IMR-90 (cell line): ENCODE measurements at regions not wholly inside any gene's neighbourhood (a gene's known extent, or its start where the extent isn't known, plus 50 kb on each side); places are given as distances from the start of the nearest gene placed in this dataset.

Experiments
- ATAC-seq: fragments of 200-7000 bp; cut with Tn5 transposase; 2 replicates; pipeline ENCODE4 v1.9.1; 2020; ENCODE audit warnings: low read depth, mild to moderate bottlenecking, moderate library complexity
- BruUV-seq: library from RNA; stranded (reverse); fragments of 400-500 nt; replicated peaks from 2 replicates; lab custom pipeline; 2021; lab: Mats Ljungman, UMichigan
- CTCF ChIA-PET: fragments of 300-600 bp; formaldehyde crosslinking; extraction: SDS; loops from one replicate; lab custom pipeline; 2021; ENCODE audit warnings: antibody characterized with exemption; lab: Yijun Ruan, JAX
- POLR2A ChIA-PET: fragments of 300-600 bp; sonication (Branson Sonifier 250); formaldehyde crosslinking; loops from one replicate; lab custom pipeline; 2022; ENCODE audit warnings: antibody characterized with exemption; ENCODE audit not compliant: unreplicated experiment; lab: Charles Lee
- DNase-seq: peaks from one replicate; pipeline ENCODE4 v3.0.0; 2013
- H2AFZ ChIP-seq: replicated peaks from 2 replicates; pipeline ENCODE3; 2013; ENCODE audit warnings: low read length, mild to moderate bottlenecking; ENCODE audit not compliant: poor library complexity
- H2AK5ac ChIP-seq: 2 replicates; pipeline ENCODE4 v1.6.1; 2013; ENCODE audit warnings: low read depth, low read length, inconsistent platforms
- H2AK9ac ChIP-seq: replicated peaks from 2 replicates; pipeline ENCODE3; 2013; ENCODE audit warnings: mild to moderate bottlenecking, low read depth, low read length, moderate library complexity; ENCODE audit not compliant: poor library complexity
- H2BK120ac ChIP-seq: 2 replicates; pipeline ENCODE4 v1.6.1; 2013; ENCODE audit warnings: low read depth, low read length, inconsistent platforms
- H2BK15ac ChIP-seq: 3 replicates; pipeline ENCODE4 v1.6.1; 2013; ENCODE audit warnings: low read depth, low read length, inconsistent platforms
- H2BK20ac ChIP-seq: 2 replicates; pipeline ENCODE4 v1.6.1; 2013; ENCODE audit warnings: low read depth, mild to moderate bottlenecking, inconsistent platforms, low read length, moderate library complexity
- H2BK5ac ChIP-seq: 2 replicates; pipeline ENCODE4 v1.6.1; 2013; ENCODE audit warnings: mild to moderate bottlenecking, low read depth, low read length, inconsistent platforms; ENCODE audit not compliant: poor library complexity, severe bottlenecking
- H3K14ac ChIP-seq: replicated peaks from 2 replicates; pipeline ENCODE4 v1.6.1; 2013; ENCODE audit warnings: low read depth, low read length, inconsistent platforms
- H3K18ac ChIP-seq: 2 replicates; pipeline ENCODE4 v1.6.1; 2013; ENCODE audit warnings: low read depth, low read length, control low read depth
- H3K23ac ChIP-seq: 2 replicates; pipeline ENCODE4 v1.6.1; 2013; ENCODE audit warnings: low read depth, low read length, inconsistent platforms
- H3K27ac ChIP-seq: 2 replicates; pipeline ENCODE4 v1.5.1; 2013; ENCODE audit warnings: mild to moderate bottlenecking, control low read depth, low read length; ENCODE audit not compliant: insufficient read depth
- H3K27me3 ChIP-seq: 2 replicates; pipeline ENCODE4 v1.6.1; 2013; ENCODE audit warnings: low read length; ENCODE audit not compliant: control insufficient read depth, insufficient read depth
- H3K36me3 ChIP-seq: 2 replicates; pipeline ENCODE4 v1.6.1; 2013; ENCODE audit warnings: low read length, mixed read lengths; ENCODE audit not compliant: control insufficient read depth, insufficient read depth
- H3K4ac ChIP-seq: 2 replicates; pipeline ENCODE4 v1.6.1; 2013; ENCODE audit warnings: low read depth, low read length, inconsistent platforms
- H3K4me1 ChIP-seq: 2 replicates; pipeline ENCODE4 v1.6.1; 2013; ENCODE audit warnings: low read length, mixed read lengths; ENCODE audit not compliant: control insufficient read depth, insufficient read depth
- H3K4me2 ChIP-seq: 2 replicates; pipeline ENCODE4 v1.6.1; 2013; ENCODE audit warnings: low read depth, mild to moderate bottlenecking, control low read depth, low read length, moderate library complexity
- H3K4me3 ChIP-seq: 2 replicates; pipeline ENCODE4 v1.5.1; 2013; ENCODE audit warnings: low read depth, mild to moderate bottlenecking, control low read depth, low read length, moderate library complexity; ENCODE audit not compliant: insufficient read depth
- H3K56ac ChIP-seq: 2 replicates; pipeline ENCODE4 v1.6.1; 2013; ENCODE audit warnings: low read length, inconsistent platforms; ENCODE audit not compliant: insufficient read depth; ENCODE audit errors: extremely low read depth
- H3K79me1 ChIP-seq, 2 experiments: 2 replicates each; pipeline ENCODE4 v1.6.1; 2013; ENCODE audit warnings: low read length in 2 of 2, inconsistent platforms in 1 of 2, low read depth in 1 of 2
- H3K9ac ChIP-seq: 2 replicates; pipeline ENCODE4 v1.6.1; 2013; ENCODE audit warnings: low read depth, low read length, control low read depth
- H3K9me1 ChIP-seq: 2 replicates; pipeline ENCODE4 v1.6.1; 2013; ENCODE audit warnings: low read length, inconsistent platforms; ENCODE audit not compliant: insufficient read depth
- H3K9me3 ChIP-seq: 2 replicates; pipeline ENCODE4 v1.6.1; 2013; ENCODE audit warnings: low read length; ENCODE audit not compliant: control insufficient read depth, insufficient read depth
- H4K20me1 ChIP-seq: 2 replicates; pipeline ENCODE4 v1.6.1; 2013; ENCODE audit warnings: low read length, inconsistent platforms; ENCODE audit not compliant: insufficient read depth
- H4K5ac ChIP-seq: 2 replicates; pipeline ENCODE4 v1.6.1; 2013; ENCODE audit warnings: mild to moderate bottlenecking, low read depth, low read length, control low read depth
- H4K8ac ChIP-seq, 2 experiments: 2 replicates each; pipeline ENCODE4 v1.6.1; 2013; ENCODE audit warnings: low read depth in 2 of 2, low read length in 2 of 2, control low read depth in 1 of 2, inconsistent platforms in 1 of 2
- H4K91ac ChIP-seq: 2 replicates; pipeline ENCODE4 v1.6.1; 2013; ENCODE audit warnings: low read depth, low read length, inconsistent platforms; ENCODE audit not compliant: insufficient read depth
- BHLHE40 ChIP-seq: fragments of 150-350 bp; IDR thresholded peaks from 2 replicates; pipeline ENCODE4 v1.6.1; 2016; ENCODE audit warnings: mild to moderate bottlenecking, low read depth, low read length
- CEBPB ChIP-seq: IDR thresholded peaks from 2 replicates; pipeline ENCODE4 v1.6.1; 2012; ENCODE audit warnings: low read depth, low read length, improper control_type of control experiment
- CHD1 ChIP-seq: IDR thresholded peaks from 2 replicates; pipeline ENCODE4 v1.6.1; 2012; ENCODE audit warnings: low read depth, low read length, improper control_type of control experiment
- CTCF ChIP-seq: conservative IDR thresholded peaks from 2 replicates; pipeline ENCODE4 v1.5.1; 2012; ENCODE audit warnings: mild to moderate bottlenecking, low read depth, low read length, improper control_type of control experiment
- ELK1 ChIP-seq: fragments of 150-350 bp; IDR thresholded peaks from 2 replicates; pipeline ENCODE4 v1.6.1; 2016; ENCODE audit warnings: low read depth, mild to moderate bottlenecking, low read length, moderate library complexity, borderline replicate concordance
- FOS ChIP-seq: fragments of 150-350 bp; IDR thresholded peaks from 2 replicates; pipeline ENCODE4 v1.6.1; 2016; ENCODE audit warnings: low read depth, low read length
- MAFK ChIP-seq: IDR thresholded peaks from 2 replicates; pipeline ENCODE4 v1.6.1; 2012; ENCODE audit warnings: low read depth, low read length, improper control_type of control experiment
- MAZ ChIP-seq: IDR thresholded peaks from 2 replicates; pipeline ENCODE4 v1.6.1; 2012; ENCODE audit warnings: low read depth, mild to moderate bottlenecking, low read length, improper control_type of control experiment, moderate library complexity, borderline replicate concordance
- MXI1 ChIP-seq: IDR thresholded peaks from 2 replicates; pipeline ENCODE4 v1.6.1; 2012; ENCODE audit warnings: low read depth, mild to moderate bottlenecking, low read length, moderate library complexity, borderline replicate concordance
- NFE2L2 ChIP-seq: fragments of 150-350 bp; IDR thresholded peaks from 2 replicates; pipeline ENCODE4 v1.6.1; 2016; ENCODE audit warnings: low read depth, mild to moderate bottlenecking, low read length
- POLR2A ChIP-seq: IDR thresholded peaks from 2 replicates; pipeline ENCODE4 v1.6.1; 2012; ENCODE audit warnings: mild to moderate bottlenecking, low read depth, low read length
- RAD21 ChIP-seq: IDR thresholded peaks from 2 replicates; pipeline ENCODE4 v1.6.1; 2012; ENCODE audit warnings: low read length, improper control_type of control experiment
- RCOR1 ChIP-seq: IDR thresholded peaks from 2 replicates; pipeline ENCODE4 v1.6.1; 2012; ENCODE audit warnings: mild to moderate bottlenecking, low read length, improper control_type of control experiment; ENCODE audit not compliant: insufficient replicate concordance
- RFX5 ChIP-seq: IDR thresholded peaks from 2 replicates; pipeline ENCODE4 v1.8.0; 2012; ENCODE audit warnings: low read depth, mild to moderate bottlenecking, low read length, moderate library complexity
- SMC3 ChIP-seq: fragments of 150-350 bp; IDR thresholded peaks from 2 replicates; pipeline ENCODE4 v1.6.1; 2016; ENCODE audit warnings: low read depth, mild to moderate bottlenecking, antibody characterized with exemption, low read length, moderate library complexity
- USF2 ChIP-seq: fragments of 150-350 bp; IDR thresholded peaks from 2 replicates; pipeline ENCODE4 v1.6.1; 2017; ENCODE audit warnings: mild to moderate bottlenecking, antibody characterized with exemption, low read length, low read depth
- WGBS, 2 experiments: methylation state at CpG; one replicate each; pipeline versions ENCODE4 v1.1.5 to v1.1.7; 2013; ENCODE audit warnings: missing lambda C conversion rate in 2 of 2; ENCODE audit not compliant: insufficient read length in 1 of 2; ENCODE audit errors: extremely low coverage in 2 of 2; 5-methylcytosine and 5-hydroxymethylcytosine counted together
- dilution Hi-C: fragments of 300-500 bp; cut with HindIII; formaldehyde crosslinking; loops from one replicate; pipeline ENCODE4 v1.14.3; 2018; ENCODE audit warnings: low sequenced_read_pairs; ENCODE audit not compliant: unreplicated experiment
- in situ Hi-C: fragments of 300-500 bp; cut with MboI; formaldehyde crosslinking; loops from 3 replicates; pipeline ENCODE4 v1.14.3; 2019; ENCODE audit warnings: low sequenced_read_pairs, inconsistent platforms, mixed read lengths
- intact Hi-C: fragments of 100-400 bp; cut with micrococcal nuclease; formaldehyde crosslinking; loops from 2 replicates; pipeline ENCODE4 v1.10.0; 2022

- Histone ChIP-seq H2BK5ac (no peak overlapping the region), H4K20me1 (no peaks in the 10 kb centered on the region), H3K14ac (no peak overlapping the region), H4K5ac (no peak overlapping the region), H2BK15ac (no peak overlapping the region), H3K56ac (no peak overlapping the region), H3K27me3 (no peaks in the 10 kb centered on the region), H4K8ac (no peak overlapping the region), H2BK120ac (no peak overlapping the region), H3K9me1 (no peaks in the 10 kb centered on the region; the same call in 1 of the 2 replicates), H3K9ac (no peak overlapping the region), H2AK9ac (no peak overlapping the region), H3K36me3 (no peaks in the 10 kb centered on the region), H3K18ac (no peak overlapping the region), H3K4me2 (no peak overlapping the region), H3K4me1 (no peaks in the 10 kb centered on the region), H2AK5ac (no peak overlapping the region), H3K9me3 (no peaks in the 10 kb centered on the region), H2BK20ac (no peak overlapping the region), H3K4me3 (no peak overlapping the region), H3K79me1 (no peaks in the 10 kb centered on the region), H3K27ac (no peak overlapping the region), H2AFZ (no peak overlapping the region), H3K4ac (no peak overlapping the region), H3K23ac (no peak overlapping the region), H4K91ac (no peak overlapping the region)
- in situ Hi-C loops, result no loop called here
- WGBS, 2 experiments, result no CpG with 5 or more reads among the region's 1 CpG
- no peak for TF ChIP-seq POLR2A
- TF ChIP-seq RFX5, result no peak
- TF ChIP-seq BHLHE40, result no peak
- TF ChIP-seq RCOR1, result no peak
- TF ChIP-seq MAFK, result no peak
- TF ChIP-seq MXI1, result no peak
- TF ChIP-seq CHD1, result no peak
- no peak for TF ChIP-seq ELK1
- TF ChIP-seq CEBPB, result no peak
- no peak for TF ChIP-seq RAD21
- no peak for TF ChIP-seq NFE2L2
- no peak for TF ChIP-seq MAZ
- no peak for TF ChIP-seq CTCF
- TF ChIP-seq USF2, result no peak
- no peak for TF ChIP-seq SMC3
- no peak for TF ChIP-seq FOS
- DNase-seq (no peak), ATAC-seq (no peak)
- no TSS peak for BruUV-seq
- ChIA-PET CTCF (interaction anchor here (0.6 kb wide), 1 partner anchor 578 kb away, joined by 3 read pairs; no protein-coding TSS in a partner anchor), POLR2A (no interaction called here)
- intact Hi-C loops, result no loop called here
- dilution Hi-C loops, result no loop called here
Measured at GRCh38 chr18:40501026-40501425, 1454.0 kb upstream of the PIK3C3 start.
